Activated CD4-positive, alpha-beta T cell treated with anti-CD3 and anti-CD28 coated beads, Interleukin-2, amount 10 ng/mL, durations not matched to agents 7 days and 5 days (primary cell): ENCODE measurements at regions not wholly inside any gene's neighbourhood (a gene's known extent, or its start where the extent isn't known, plus 50 kb on each side); places are given as distances from the start of the nearest gene placed in this dataset.

Source experiments
- CTCF ChIA-PET: fragments of 350-600 bp; sonication (Branson Sonifier 250); formaldehyde crosslinking; loops from one replicate; lab custom pipeline; 2021; ENCODE audit warnings: antibody characterized with exemption; lab: Charles Lee
- POLR2A ChIA-PET: fragments of 350-600 bp; sonication (Branson Sonifier 250); formaldehyde crosslinking; loops from one replicate; lab custom pipeline; 2021; ENCODE audit warnings: antibody characterized with exemption; lab: Charles Lee
- DNase-seq: peaks from one replicate; pipeline ENCODE4 v3.0.0-alpha.2; 2020
- H3K27ac Mint-ChIP-seq: one replicate; pipeline ENCODE4 v1.8.0; 2021; ENCODE audit warnings: mild to moderate bottlenecking, moderate library complexity, mixed read lengths
- H3K27me3 Mint-ChIP-seq: one replicate; pipeline ENCODE4 v1.8.0; 2021; ENCODE audit warnings: mixed read lengths
- H3K36me3 Mint-ChIP-seq: one replicate; pipeline ENCODE4 v1.8.0; 2021; ENCODE audit warnings: low read depth, mixed read lengths
- H3K4me1 Mint-ChIP-seq: one replicate; pipeline ENCODE4 v1.8.0; 2021; ENCODE audit warnings: mixed read lengths
- H3K4me3 Mint-ChIP-seq: one replicate; pipeline ENCODE4 v1.8.0; 2021; ENCODE audit warnings: mild to moderate bottlenecking, moderate library complexity, mixed read lengths
- H3K9me3 Mint-ChIP-seq: one replicate; pipeline ENCODE4 v1.8.0; 2021; ENCODE audit warnings: mixed read lengths

DNA sequence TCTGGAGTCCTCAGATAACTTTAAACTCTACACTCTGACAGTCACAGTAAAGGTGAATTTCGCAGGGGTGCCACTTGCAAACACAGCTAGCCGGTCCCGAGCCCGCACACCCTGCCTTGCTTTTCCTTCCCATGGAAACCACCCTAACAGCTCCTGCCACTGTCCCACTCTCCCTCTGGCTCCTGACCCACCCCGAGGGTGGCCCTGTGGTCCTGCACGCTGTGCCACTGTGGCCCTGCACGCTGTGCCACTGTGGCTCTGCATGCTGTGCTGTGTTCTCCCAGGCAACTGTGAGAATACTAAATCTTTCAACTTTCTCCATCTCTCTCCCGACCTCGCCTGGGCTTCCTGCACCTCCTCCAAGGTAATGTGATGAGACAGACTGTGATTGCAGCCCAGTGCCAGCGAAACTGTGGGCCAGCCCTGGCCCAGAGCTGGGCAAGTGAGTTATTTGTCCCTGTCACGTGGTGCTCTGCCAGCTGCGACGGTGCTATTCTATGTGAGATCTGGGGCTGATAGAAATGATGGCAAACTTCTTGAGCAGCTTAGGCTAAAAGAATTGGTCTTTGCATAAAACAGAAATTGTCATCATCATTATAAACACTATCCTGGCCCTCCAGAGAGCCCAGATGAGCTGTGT is 63.4 kb upstream of the TARBP1 start:
- Mint-ChIP-seq H3K9me3 (no peaks in the 10 kb centered on the region), H3K4me3 (no peak overlapping the region), H3K4me1 (peaks cover 31% of the 10 kb centered on the region), H3K36me3 (no peaks in the 10 kb centered on the region), H3K27ac (no peak overlapping the region), H3K27me3 (no peaks in the 10 kb centered on the region)
- ChIA-PET POLR2A (no interaction called here), CTCF (interaction anchor here (1.4 to 2.7 kb wide), 3 partner anchors 9 to 16 kb away, joined by 3 to 12 read pairs (median 3); no protein-coding TSS in a partner anchor)
- DNase-seq = no peak

GRCh38 chr1:234541286-234541975 is 62.5 kb upstream of the TARBP1 start:
- no peak overlapping the region for H3K27ac Mint-ChIP-seq
- H3K4me1 Mint-ChIP-seq = peaks cover 31% of the 10 kb centered on the region
- POLR2A ChIA-PET = interaction anchor here (0.6 kb wide), 1 partner anchor 13 kb away, joined by 3 read pairs; no protein-coding TSS in a partner anchor
- DNase-seq = no peak
- no peaks in the 10 kb centered on the region for H3K9me3 Mint-ChIP-seq
- H3K4me3 Mint-ChIP-seq = no peak overlapping the region
- CTCF ChIA-PET = interaction anchor here (1.1 to 2.7 kb wide), 3 partner anchors 12 to 26 kb away, joined by 3 to 12 read pairs (median 3); no protein-coding TSS in a partner anchor
- H3K27me3 Mint-ChIP-seq = no peaks in the 10 kb centered on the region
- H3K36me3 Mint-ChIP-seq = no peaks in the 10 kb centered on the region

GRCh38 chr1:234540404-234540762 is 61.4 kb upstream of the TARBP1 start:
- Mint-ChIP-seq H3K27ac (peak overlapping the region; percentile 25), H3K4me3 (no peak overlapping the region), H3K4me1 (peaks cover 27% of the 10 kb centered on the region), H3K9me3 (no peaks in the 10 kb centered on the region), H3K36me3 (no peaks in the 10 kb centered on the region), H3K27me3 (no peaks in the 10 kb centered on the region)
- POLR2A ChIA-PET = no interaction called here
- no peak for DNase-seq
- CTCF ChIA-PET = interaction anchor here (0.5 to 2.7 kb wide), 2 partner anchors 11 to 21 kb away, joined by 4 to 12 read pairs; no protein-coding TSS in a partner anchor

DNA sequence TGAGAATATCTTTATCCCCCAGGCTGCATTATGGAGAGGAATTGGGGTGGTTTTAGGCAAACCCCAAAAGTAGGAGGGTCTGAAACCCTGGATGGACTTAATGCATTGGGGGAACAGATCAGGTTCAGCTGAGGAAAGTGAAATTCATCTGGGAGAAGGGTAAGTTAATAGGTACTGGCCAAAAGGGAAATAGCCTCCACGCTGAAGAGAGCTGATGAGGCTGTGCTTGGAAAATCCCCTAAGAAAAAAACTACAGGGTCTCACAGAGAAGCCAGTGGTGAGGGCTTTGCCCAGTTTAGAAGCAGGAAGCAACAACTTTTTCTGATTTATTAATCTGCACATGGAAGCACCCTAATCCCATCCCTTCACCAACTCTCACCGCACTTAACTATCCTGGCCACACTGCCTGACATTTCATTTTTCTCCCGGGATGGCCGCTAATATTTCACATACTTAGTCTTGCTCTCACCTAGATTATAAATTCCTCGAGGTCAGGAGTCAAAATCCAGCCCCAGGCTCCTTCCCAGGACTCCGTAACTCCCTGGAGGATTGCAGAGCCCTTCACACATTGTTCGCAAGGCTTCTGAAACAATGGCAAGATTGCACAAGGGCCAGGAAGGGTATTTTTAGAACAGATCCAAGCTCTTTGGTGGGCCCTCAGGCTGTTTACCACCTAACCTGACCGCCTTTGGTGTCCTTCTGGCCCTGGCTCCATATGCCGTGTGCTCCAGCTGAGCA is 60.9 kb upstream of the TARBP1 start:
- Mint-ChIP-seq H3K4me1 (peaks cover 21% of the 10 kb centered on the region), H3K27me3 (no peaks in the 10 kb centered on the region), H3K27ac (no peak overlapping the region), H3K4me3 (no peak overlapping the region), H3K36me3 (no peaks in the 10 kb centered on the region), H3K9me3 (no peaks in the 10 kb centered on the region)
- POLR2A ChIA-PET = no interaction called here
- CTCF ChIA-PET = interaction anchor here (1.5 to 1.6 kb wide), 2 partner anchors 11 to 13 kb away, joined by 3 to 4 read pairs; no protein-coding TSS in a partner anchor
- DNase-seq = no peak

DNA sequence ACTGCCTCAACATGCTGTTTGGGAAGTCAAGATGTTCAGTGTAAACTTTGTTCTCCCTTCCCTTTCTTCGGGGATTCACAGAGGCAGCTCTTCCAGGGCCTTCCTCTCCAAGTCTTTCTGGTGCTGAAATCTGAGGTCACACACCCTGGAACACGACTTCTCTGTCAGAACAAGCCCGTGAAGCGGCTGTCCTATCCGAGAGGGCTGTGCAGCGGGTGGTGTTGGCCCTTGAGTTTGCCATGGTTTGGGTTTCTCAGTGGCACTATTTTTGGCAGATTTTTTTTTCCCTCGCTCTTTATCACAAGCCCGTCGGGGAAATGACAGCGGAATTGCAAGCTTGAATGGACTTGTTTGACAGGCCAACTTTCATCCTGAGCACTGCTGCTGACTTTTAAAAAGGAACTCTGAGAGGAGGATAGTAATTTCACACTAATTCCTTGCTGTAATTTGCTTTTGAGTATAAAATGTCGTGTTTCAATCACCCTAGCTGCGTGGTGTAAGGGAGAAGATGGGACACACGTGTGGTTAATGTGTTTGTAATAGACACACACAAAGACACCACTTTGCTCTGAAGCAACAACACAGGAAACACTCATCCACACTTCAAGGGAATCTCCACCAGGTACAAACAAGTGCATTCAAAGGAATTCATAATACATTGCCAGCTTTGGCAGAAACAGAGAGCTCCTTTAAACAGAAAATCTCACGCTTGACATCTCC is 60.1 kb upstream of the TARBP1 start:
- Mint-ChIP-seq H3K4me1 (peaks cover 14% of the 10 kb centered on the region), H3K27ac (no peak overlapping the region), H3K9me3 (no peaks in the 10 kb centered on the region), H3K4me3 (no peak overlapping the region), H3K27me3 (no peaks in the 10 kb centered on the region), H3K36me3 (no peaks in the 10 kb centered on the region)
- POLR2A ChIA-PET = interaction anchor here (0.5 kb wide), 1 partner anchor 166 kb away, joined by 3 read pairs; the partner anchor contains the start of gene COA6
- CTCF ChIA-PET = interaction anchor here (1.5 to 1.6 kb wide), 2 partner anchors 12 to 14 kb away, joined by 3 to 4 read pairs; no protein-coding TSS in a partner anchor
- no peak for DNase-seq

GRCh38 chr1:234538062-234538731 is 59.2 kb upstream of the TARBP1 start:
- H3K4me1 Mint-ChIP-seq = peaks cover 5% of the 10 kb centered on the region
- no peaks in the 10 kb centered on the region for H3K9me3 Mint-ChIP-seq
- ChIA-PET POLR2A (interaction anchor here (0.5 kb wide), 1 partner anchor 165 kb away, joined by 3 read pairs; the partner anchor contains the start of gene COA6), CTCF (interaction anchor here (1.5 to 1.6 kb wide), 2 partner anchors 12 to 15 kb away, joined by 3 to 4 read pairs; no protein-coding TSS in a partner anchor)
- no peak overlapping the region for H3K4me3 Mint-ChIP-seq
- no peaks in the 10 kb centered on the region for H3K36me3 Mint-ChIP-seq
- no peak for DNase-seq
- no peaks in the 10 kb centered on the region for H3K27me3 Mint-ChIP-seq
- H3K27ac Mint-ChIP-seq = no peak overlapping the region

DNA sequence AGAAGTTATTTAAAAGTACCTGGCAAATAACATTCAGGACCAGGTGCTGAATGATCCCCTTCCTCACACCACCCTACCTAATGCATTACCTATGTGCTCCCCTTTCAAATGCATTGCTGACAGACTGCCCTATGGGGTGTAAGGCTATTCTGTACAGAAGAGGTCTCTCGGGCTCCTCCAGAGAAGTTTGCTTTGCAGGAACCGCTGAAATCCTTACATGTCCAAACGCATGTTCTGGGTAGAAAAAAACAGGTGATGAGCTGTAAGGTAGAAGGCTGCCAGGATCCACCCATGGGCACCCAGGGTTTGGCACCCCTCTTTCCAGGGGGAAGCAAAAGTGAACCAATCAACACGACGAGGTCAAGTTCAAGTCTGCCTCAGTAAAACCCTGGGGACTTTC is 58.3 kb upstream of the TARBP1 start:
- Mint-ChIP-seq H3K9me3 (no peaks in the 10 kb centered on the region), H3K36me3 (no peaks in the 10 kb centered on the region), H3K4me3 (no peak overlapping the region), H3K27me3 (no peaks in the 10 kb centered on the region), H3K27ac (no peak overlapping the region), H3K4me1 (peaks cover 3% of the 10 kb centered on the region)
- no peak for DNase-seq
- ChIA-PET CTCF (interaction anchor here (0.8 to 1.9 kb wide), 5 partner anchors 12 to 29 kb away, joined by 3 to 5 read pairs (median 4); no protein-coding TSS in a partner anchor), POLR2A (no interaction called here)

GRCh38 chr1:234536741-234537140 is 57.8 kb upstream of the TARBP1 start:
- no peaks in the 10 kb centered on the region for H3K27me3 Mint-ChIP-seq
- H3K4me1 Mint-ChIP-seq = peaks cover 3% of the 10 kb centered on the region
- ChIA-PET POLR2A (no interaction called here), CTCF (interaction anchor here (0.8 to 1.9 kb wide), 5 partner anchors 11 to 29 kb away, joined by 3 to 5 read pairs (median 4); no protein-coding TSS in a partner anchor)
- H3K36me3 Mint-ChIP-seq = no peaks in the 10 kb centered on the region
- no peak overlapping the region for H3K27ac Mint-ChIP-seq
- DNase-seq = no peak
- H3K9me3 Mint-ChIP-seq = no peaks in the 10 kb centered on the region
- H3K4me3 Mint-ChIP-seq = no peak overlapping the region

DNA sequence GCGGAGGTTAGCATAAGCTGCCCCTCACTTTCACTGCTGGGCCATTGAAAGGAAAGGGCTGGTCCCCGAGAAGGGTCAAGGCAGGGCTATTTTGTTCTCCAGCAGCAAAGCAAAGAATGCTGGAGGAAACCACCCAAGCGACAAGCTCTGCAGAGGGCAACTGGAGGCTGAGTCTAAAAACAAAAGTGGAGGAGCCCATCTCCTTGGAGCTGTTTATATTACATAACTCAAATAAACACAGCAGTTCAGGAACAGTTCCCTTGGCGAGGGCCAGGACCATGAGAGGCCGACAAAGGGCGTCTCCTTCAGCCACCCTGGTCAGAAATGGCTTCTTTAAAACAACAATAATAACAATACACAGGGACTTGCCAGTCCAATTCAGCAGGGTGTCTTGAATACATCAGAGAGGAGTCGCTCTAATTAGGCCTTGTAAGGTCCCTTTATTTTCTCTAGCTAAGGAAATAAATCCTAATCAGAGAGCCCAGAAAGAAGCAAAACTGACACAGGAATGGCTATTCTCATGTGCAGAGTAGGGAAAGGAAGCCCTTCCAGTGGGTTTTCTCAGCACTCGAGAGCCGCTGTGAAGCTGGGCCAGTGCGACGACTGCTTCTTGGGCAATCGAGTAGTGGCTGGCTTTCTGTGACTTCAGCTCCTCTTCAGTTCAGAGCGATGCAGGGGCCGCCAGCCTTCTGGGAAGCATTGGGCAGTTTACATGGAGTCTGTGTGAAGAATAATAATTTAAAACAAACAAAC is 57.0 kb upstream of the TARBP1 start:
- no peaks in the 10 kb centered on the region for H3K36me3 Mint-ChIP-seq
- DNase-seq = no peak
- H3K27me3 Mint-ChIP-seq = no peaks in the 10 kb centered on the region
- no peak overlapping the region for H3K27ac Mint-ChIP-seq
- ChIA-PET CTCF (interaction anchor here (1.1 to 1.9 kb wide), 5 partner anchors 8 to 30 kb away, joined by 3 to 7 read pairs (median 4); no protein-coding TSS in a partner anchor), POLR2A (no interaction called here)
- H3K9me3 Mint-ChIP-seq = no peaks in the 10 kb centered on the region
- peaks cover 3% of the 10 kb centered on the region for H3K4me1 Mint-ChIP-seq
- no peak overlapping the region for H3K4me3 Mint-ChIP-seq

- ChIA-PET CTCF (interaction anchor here (1.5 to 1.9 kb wide), 3 partner anchors 9 to 27 kb away, joined by 4 to 7 read pairs (median 5); no protein-coding TSS in a partner anchor), POLR2A (no interaction called here)
- H3K27ac Mint-ChIP-seq = no peak overlapping the region
- H3K4me1 Mint-ChIP-seq = peaks cover 6% of the 10 kb centered on the region
- no peak overlapping the region for H3K4me3 Mint-ChIP-seq
- no peaks in the 10 kb centered on the region for H3K36me3 Mint-ChIP-seq
- H3K9me3 Mint-ChIP-seq = no peaks in the 10 kb centered on the region
- H3K27me3 Mint-ChIP-seq = no peaks in the 10 kb centered on the region
- DNase-seq = no peak
Observed at GRCh38 chr1:234535218-234535617, 56.2 kb upstream of the TARBP1 start.
